ENCODE measurements at regions not wholly inside any gene's neighbourhood (a gene's known extent, or its start where the extent isn't known, plus 50 kb on each side); places are given as distances from the start of the nearest gene placed in this dataset.

DNA sequence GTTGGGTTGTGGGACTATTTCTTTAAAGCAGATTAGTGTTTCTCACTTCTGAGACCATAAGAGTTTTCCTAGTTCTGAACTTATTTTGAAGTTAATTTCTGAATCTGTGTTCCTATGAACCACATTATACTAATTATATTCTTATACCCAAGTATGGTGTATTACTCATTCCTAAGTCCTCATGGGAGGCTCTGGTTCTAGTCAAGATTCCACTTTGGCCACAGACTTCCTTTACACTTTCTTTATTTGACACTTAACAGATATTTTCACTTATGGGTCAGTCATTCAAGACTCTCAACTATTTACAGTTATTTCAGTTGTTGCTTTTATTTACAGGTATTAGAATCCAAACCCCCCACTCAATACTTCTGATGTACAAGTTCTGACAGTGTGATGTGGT lies 937.2 kb upstream of the TYRP1 start:
- no peak for DNase-seq

DNA sequence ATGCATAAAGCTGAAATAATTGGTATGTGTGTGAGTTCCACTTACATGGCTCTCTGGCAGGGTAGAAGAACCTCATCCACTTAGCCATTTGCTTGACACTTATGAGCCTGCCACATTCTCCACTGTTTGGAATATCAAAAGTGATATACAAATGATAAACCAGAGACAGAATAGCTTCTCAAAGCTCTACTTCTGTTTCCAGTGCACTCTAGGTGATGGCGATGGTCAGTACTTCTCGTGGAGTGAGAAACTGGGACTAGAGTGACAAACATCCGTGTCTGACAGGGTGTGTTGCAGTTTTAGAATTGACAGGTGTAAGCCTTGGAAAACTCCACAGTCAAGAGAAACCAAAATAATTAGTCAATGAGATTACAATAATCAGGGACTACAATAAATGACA lies 935.8 kb upstream of the TYRP1 start:
- no peak for DNase-seq

DNA sequence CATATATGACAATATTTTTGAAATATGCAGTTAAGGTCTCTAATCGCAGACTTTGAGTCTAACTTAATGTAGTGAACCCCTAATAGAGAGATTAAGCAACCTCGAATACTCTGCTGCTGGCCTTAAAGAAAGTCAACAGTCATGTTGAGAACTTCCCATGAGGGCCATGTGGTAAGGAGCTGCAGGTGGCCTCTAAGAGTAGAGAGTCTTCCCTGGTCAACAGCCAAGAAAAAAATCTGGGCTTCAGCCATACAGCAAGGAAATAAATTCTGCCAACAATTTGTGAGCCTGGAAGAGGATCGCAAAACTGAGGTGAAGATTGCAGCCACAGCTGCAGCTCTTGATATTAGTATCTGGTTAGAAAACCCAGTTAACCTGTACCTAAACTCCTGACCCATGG lies 935.2 kb upstream of the TYRP1 start:
- no peak for DNase-seq

DNA sequence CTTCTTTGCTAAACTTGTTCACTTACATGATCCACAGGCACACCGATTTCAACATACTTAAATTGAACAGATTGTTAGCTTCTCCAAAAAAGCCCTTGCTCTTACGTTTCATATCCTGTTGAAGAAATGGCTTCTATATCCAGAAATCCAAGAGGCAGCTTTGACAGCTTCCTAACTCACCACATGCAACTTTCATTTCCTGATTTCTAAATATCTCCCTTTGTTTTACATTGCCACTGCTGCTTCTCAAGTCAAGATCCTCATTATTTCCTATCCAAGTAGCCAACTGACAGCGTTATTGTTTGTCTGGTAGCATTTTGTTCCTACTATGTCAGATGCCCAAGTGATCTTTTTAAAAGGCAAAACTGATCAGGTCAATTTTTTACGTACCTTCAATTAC lies 913.2 kb upstream of the TYRP1 start:
- DNase-seq, result no peak

DNA sequence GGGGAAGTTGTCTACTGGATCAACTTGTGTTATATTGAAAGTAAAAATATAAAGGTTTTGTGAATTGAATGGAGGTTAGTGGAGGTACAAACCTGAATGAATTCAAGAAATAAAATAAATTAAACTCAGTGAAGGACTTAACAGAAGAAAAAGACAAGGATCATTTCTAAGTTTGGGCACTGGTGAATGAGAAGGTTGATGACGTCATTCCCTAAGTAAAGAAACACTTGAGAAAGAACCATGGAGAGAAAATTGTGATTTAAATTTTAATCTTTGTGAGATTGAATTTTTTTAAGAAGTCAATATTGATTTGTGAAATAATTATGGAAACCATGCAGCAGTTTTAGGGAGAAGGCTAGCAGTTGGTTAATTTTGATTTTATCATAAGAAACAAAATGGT lies 900.3 kb upstream of the TYRP1 start:
- DNase-seq, result no peak

DNA sequence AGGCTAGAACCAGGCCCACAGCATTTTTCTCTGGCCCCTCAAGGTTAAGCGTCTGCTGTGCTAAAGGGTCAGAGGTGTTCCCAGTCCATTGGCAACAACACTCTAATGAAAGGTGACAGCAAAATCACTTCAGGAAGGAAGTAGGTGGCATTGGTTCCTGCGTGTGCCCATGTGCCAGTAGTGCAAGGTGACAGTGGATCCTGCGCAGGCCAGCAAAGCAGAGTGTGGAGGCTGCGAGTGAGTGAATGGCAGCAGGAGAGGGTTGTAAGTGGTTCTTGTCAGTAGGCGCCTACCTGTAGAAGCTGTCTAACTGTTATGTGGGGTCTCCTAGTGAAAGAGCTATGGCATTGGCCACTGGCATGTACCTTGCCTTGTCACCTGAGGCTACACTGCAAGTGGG lies 898.2 kb upstream of the TYRP1 start:
- no peak for DNase-seq

DNA sequence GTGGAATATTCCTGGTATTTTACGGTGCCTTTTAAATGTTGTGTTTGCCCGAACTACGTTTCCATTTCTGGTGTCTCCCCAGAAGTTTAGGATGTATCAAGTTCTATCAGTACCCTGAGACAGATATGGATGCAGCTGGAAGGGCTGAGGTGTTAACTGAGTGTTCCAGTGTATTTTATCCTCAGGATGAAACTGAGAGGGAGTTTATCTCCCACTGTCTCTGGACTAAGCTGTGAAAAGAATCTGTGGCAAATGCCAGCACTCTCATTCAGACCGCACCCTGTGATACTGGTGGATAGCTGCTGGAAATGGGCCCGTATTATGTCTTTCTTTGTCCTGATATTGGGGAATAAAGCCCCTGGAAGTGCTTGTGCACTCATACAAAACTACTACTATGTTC lies 887.2 kb upstream of the TYRP1 start:
- no peak for DNase-seq

DNA sequence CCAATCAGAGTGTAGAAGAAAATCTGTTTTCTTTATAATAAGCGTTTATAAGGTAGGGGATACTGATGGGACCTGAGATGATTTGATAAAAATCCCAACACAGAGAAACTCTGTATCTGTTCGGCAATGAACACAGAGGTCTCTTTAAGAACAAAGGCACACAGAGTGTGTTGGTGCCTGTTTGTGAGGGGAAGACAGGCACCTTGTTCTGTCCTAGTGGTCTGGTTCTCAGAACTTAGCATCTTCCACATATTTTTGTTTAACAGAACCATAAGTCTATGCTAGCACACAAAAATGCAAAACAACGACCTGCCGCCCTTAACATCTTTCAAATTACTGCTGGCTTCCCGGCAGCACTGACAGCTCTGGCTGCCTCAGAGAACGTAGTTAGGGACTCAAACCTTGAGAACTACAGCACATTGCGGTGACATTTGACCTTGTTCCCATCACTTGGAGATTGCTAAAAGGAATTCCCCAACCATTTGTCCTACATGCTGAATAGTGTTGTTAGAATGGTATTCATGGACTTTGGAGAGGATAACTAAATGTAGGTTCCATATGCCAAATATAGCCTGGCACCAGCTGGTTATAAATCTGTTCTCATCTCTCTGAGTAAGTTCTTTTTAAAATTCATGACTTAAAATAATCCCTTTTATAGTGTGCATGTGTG lies 871.7 kb upstream of the TYRP1 start:
- no peak for DNase-seq

DNA sequence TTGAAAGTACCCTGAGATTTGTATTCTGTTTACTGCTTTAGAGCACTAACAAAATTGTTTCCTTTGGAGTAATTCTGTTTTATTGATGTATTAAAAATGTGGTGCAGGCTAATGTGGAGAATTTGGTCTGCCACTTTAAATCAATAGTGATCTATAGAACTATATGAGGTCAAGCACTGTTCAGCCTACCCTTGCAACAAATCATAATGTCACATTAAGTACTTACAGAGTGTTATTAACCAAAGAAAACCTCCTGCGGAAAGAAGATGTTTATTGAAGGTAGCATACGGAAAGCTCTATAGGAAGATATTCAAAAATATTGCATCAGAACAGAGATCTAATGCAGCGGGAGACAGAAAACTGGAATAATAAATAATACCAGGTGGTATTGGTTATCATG lies 865.0 kb upstream of the TYRP1 start:
- DNase-seq, result no peak

DNA sequence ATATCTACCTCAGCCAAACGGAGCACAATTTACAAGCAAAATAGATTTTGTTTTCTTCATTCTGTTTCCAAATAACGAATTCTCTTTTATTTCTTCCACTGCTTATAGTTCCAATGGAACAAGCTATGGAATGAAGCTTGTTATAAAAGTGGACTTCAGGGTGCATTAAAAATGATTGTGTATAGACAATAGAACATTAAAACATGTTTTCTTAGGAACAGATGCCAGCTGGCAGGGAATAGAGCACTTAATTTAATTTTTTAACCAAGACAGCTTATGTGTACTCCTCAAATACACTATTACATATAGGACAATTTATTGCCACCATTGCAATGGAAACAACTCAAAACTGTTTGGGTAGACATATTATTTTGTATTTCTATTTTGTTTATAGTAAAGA lies 860.1 kb upstream of the TYRP1 start:
- DNase-seq, result no peak

DNA sequence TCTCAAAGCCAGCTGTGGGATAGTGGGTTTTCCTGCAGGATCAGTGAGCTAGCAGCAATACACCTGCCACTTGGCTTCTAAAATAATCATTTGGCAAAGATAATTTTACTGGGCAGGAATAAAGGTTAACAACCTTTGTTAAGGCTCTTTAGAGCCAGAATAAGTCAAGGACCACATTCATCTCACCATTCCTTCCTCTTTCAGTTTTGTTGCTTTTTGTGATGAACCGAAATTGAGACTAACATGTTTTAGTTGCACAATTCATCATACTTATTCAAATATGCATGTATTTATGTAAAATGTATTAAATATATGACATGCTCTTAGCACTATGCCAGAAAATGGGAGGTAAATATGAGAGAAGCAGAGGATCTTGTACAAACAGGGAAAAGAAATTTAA lies 824.4 kb upstream of the TYRP1 start:
- peak; percentile 10 for DNase-seq

DNA sequence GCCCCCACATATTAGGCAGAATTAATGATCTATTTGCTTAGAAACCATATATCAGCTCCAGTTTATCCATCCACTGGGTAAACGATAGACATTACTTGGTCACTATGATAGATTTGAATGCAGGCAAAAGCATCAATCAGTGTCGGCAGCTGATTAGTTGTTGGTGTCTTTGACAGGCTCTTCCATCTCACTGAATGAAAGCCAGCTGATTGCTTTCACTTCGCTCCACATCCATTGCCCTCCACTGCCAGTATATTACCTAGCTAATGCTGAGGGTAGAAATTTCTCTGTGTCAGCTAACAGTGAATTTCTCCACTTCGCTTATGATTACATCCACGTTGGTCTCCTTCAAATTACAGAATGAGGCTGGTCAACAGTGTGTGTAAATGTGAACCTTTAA lies 821.3 kb upstream of the TYRP1 start:
- DNase-seq, result peak; percentile 64

DNA sequence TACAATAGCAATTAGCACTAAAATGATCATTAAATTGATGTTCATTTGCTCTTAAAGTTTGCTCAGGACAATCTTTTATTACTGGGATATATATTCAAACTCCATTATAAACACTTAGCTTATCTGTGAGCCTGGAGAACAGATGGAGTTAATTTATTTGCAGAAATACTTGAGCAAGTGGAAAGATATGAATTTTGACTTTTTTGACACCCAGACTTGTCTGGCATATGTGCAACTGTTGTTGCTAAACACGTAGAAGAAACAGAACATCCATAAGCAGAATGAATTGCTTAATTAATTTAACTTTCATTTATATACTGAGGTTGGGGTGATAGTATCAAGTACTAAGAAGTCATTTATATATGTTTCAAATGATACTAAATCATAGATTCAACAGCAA lies 820.7 kb upstream of the TYRP1 start:
- DNase-seq, result peak; percentile 42

DNA sequence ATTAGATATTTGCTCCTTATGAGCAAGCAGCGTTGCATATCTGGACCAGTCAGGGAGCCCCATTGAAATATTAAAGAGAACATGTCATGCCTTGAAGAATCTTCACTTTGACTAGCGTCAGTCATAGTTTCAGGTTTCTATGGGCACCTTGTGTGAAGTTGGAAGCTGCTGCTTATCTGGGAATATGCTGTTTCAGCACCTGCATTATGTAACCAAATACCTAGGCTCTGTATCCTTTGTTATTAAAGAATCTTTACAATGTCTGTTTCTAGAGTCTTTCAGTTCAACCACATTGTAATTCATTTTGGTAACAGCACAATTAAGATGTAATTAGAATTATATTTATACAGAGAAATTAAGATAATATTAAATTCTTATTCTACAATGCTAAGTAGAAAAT lies 818.8 kb upstream of the TYRP1 start:
- peak; percentile 8 for DNase-seq

DNA sequence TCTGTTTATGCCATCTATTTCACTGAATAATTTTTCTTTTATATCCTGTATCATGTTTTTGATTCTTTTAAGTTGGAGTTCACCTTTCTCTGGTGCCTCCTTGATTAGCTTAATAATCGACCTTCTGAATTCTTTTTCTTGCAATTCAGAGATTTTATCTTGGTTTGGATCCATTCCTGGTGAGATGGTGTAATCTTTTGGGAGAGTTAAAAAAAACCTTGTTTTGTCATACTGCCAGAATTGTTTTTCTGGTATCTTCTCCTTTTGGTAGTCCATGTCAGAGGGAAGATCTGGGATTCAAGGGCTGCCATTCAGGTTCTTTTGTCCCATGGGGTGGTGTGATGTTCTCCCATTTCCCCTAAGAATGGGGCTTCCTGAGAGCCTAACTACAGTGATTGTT lies 800.8 kb upstream of the TYRP1 start:
- DNase-seq, result no peak

DNA sequence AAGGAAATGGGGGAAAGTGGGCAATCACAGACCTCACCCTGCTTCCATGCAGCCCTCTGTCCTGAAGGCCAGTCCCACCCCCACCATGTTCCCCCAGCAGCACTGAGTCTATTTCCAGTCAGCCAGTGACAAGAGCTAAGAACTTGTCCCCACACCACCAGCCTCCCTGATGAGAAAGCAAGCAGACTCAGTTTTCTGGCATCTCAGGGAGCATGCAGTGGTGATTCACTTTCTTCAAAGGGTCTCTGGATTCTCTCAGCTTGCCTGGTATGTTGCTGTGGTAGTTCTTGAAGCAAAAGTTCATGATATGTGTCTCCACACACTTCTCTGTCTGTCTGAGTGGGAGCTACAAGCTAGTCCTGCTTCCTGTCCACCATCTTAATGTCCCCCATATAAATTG lies 799.9 kb upstream of the TYRP1 start:
- DNase-seq, result no peak

DNA sequence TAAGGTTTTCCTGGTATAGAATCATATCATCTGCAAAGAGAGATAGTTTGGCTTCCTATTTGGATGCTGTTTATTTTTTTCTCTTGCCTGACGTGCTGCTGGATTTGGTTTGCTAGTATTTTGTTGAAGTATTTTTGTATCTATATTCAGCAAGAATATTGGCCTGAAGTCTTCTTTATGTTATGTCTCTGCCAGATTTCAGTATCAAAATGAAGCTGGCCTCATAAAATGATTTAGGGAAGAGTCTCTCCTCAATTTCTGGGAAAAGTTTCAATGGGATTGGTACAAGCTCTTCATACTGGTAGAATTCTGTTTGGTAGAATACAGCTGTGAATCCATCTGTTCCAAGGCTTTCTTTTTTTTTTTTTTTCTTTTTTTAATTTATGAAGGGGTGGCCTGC lies 799.0 kb upstream of the TYRP1 start:
- DNase-seq, result no peak

DNA sequence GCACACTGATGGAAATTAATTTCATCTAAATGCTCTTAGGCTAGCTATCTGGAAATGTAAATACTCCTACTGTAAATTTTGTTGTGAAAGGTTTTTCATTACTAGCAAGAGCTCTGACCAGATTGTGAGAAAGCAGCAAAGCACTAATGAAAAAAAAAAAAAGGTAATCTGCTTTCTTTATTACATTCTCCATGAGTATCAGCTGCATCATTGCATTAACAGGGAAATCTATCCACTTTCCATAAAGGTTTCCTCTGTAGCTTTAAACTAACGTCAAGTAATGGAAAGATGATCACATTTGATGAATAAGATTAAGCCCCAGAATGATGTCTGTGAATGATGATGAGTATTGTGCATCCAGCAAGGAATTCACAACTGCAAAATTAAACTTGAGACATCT lies 790.6 kb upstream of the TYRP1 start:
- no peak for DNase-seq

DNA sequence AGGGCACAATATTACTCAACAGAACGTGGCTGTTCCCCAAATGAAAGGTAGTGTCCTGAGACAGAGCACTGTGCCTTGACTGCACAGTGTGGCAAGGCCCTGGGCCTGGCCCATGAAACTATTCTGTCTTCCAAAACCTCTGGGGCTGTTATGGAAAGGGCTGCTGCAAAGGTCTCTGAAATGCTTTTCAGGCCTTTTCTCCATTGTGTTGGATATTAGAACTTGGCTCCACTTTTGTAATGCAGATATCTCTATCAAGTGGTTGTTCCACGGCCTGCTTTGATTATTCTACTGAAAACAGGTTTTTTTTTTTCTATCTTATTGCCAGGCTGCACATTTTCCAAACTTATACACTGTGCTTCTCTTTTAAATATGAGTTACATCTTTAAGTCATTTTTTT lies 777.5 kb upstream of the TYRP1 start:
- no peak for DNase-seq

DNA sequence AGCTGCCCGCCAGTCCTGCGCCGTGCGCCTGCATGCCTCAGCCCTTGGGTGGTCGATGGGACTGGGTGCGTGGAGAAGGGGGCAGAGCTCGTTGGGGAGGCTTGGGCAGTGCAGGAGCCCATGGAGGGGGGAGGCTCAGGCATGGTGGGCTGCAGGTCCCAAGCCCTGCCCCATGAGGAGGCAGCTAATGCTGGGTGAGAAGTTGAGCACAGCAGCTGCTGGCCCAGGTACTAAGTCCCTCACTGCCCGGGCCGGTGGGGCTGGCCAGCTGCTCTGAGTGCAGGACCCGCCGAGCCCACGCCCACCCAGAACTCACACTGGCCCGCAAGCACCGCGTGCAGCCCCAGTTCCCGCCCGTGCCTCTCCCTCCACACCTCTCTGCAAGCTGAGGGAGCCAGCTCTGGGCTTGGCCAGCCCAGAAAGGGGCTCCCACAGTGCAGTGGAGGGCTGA lies 764.3 kb upstream of the TYRP1 start:
- no peak for DNase-seq

DNA sequence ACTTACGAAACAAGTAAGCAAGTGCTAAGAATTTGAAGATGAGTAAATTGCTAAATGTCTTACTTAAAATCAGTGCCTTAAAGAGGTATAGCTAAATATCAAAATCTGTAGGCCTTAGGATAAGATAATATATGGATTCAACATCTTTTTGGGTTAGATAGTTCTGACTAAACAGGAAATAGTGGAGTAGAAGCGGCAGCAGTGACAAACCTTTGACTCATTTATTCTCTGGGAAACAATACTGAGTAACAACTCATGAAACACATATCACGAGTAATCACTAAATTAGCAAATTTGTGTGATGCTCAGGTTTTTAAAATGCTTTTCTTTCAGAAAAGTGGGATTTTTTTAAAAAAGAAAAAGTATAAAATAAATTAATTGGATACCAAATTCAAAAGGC lies 762.1 kb upstream of the TYRP1 start:
- DNase-seq, result no peak

DNA sequence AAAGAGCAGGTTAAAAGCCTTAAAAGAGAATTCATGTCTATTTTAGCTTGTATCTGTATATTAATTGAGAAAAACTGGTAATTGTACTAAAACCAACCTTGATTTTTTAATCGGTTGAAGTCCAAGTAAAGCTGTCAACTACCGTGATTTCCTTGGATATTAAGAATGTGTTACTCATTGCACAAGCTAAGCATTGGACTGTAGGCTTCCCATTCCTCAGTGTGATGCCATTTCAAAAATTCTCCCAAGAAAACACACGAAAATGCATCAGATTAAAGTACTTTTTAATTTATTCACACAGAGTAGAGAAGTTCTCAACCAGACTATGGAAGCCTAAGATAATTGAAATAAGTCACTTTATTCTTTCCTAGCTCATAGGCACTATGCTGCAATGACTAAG lies 761.4 kb upstream of the TYRP1 start:
- DNase-seq, result no peak

DNA sequence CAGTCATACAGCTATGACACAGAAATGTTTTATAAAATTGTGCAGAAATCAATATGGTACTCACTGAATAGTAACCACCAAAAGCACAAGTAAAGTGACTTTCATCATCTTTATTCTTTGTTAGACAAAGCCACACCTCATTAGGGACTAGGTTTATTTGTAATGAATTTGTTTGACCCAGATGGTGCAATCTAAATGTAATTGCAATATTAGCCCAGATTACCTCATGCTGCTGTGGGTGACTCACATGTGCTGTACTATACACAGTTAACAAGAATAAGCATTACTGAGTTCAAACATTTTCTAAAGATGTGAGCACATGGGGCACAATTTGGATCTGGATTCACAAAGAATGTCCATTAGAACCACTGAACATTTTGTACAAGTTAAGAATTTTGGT lies 759.3 kb upstream of the TYRP1 start:
- DNase-seq, result peak; percentile 82

DNA sequence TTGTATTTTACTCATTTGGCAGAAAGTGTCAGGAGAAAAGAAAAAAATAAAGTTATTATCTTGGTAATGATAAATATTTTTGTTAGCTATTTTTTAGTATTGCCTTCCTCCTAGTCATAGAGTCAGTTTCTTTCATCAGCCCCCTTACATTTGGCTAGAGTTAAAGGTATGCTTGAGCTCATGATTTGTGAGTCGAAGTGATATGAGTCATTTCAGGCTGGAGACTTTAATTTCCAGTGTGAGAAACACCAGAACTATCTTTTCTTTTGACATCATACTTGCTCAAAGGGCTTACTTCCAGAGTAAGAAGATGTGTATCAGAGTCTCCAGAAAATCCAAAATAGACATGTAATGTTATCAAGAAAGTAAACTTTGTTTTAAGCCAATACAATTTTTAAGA lies 746.7 kb upstream of the TYRP1 start:
- DNase-seq, result no peak

DNA sequence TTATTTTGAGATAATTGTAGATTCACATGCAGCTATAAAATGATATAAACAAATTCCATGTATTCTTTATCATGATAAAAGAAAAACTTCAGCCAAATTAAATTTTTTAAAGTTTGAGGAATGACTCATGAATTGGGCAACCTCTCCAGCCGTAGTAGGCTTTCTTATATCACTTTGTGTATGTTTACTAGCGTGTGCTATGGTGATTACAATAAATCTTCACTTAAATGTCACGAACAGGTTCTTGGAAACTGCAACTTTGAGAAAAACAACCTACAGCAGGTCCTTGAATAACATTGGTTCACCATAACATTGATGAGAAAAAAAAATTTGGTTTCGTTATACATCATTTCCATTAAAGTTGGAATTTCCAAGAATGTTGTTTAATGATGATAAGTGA lies 730.9 kb upstream of the TYRP1 start:
- no peak for DNase-seq

DNA sequence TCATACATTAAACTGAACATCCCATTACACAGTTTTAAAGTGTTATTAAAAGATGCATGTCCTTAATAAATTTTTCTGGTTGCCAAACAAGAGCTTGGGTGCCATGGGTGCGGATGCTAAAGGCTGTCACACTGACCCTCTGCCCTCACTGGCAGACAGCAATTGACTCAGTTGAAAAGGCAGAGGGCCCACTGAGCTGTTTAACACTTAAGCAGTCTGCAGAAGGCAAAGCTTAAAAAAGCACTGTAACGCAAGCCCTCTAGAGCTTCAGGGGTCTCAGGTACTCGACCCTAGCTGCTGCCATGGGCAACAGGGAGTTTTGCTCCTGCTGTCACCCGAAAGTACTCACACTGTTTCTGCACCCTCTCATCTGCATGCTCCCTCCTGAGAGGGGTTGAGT lies 726.4 kb upstream of the TYRP1 start:
- no peak for DNase-seq
